ENCODE measurements at regions not wholly inside any gene's neighbourhood (a gene's known extent, or its start where the extent isn't known, plus 50 kb on each side); places are given as distances from the start of the nearest gene placed in this dataset.

GRCh38 chr1:198838022-198838342 lies 199.1 kb downstream of the PTPRC start:
- no peak for TF ChIP-seq EZH2phosphoT487 (conservative IDR thresholded peaks at IDR 0.05; ENCODE audit: low read length)
- TF ChIP-seq, protein P1, sequence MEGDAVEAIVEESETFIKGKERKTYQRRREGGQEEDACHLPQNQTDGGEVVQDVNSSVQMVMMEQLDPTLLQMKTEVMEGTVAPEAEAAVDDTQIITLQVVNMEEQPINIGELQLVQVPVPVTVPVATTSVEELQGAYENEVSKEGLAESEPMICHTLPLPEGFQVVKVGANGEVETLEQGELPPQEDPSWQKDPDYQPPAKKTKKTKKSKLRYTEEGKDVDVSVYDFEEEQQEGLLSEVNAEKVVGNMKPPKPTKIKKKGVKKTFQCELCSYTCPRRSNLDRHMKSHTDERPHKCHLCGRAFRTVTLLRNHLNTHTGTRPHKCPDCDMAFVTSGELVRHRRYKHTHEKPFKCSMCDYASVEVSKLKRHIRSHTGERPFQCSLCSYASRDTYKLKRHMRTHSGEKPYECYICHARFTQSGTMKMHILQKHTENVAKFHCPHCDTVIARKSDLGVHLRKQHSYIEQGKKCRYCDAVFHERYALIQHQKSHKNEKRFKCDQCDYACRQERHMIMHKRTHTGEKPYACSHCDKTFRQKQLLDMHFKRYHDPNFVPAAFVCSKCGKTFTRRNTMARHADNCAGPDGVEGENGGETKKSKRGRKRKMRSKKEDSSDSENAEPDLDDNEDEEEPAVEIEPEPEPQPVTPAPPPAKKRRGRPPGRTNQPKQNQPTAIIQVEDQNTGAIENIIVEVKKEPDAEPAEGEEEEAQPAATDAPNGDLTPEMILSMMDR (IDR thresholded peaks at IDR 0.05; ENCODE audit: insufficient read depth, low read length, poor library complexity, severe bottlenecking): no peak
- Histone ChIP-seq H3K27ac (ENCODE audit: low read depth, low read length) (no peak overlapping the region), H3K9me2 (replicated peaks; ENCODE audit: insufficient read depth, low read length) (no peaks in the 10 kb centered on the region), H3K36me3 (ENCODE audit: low read length) (no peaks in the 10 kb centered on the region), H3K79me2 (ENCODE audit: insufficient read depth, low read length) (no peaks in the 10 kb centered on the region), H4K20me1 (ENCODE audit: low read depth, low read length) (no peaks in the 10 kb centered on the region), H3K4me2 (ENCODE audit: low read depth, low read length, poor library complexity, severe bottlenecking) (no peak overlapping the region), H3K9ac (ENCODE audit: low read length) (no peak overlapping the region), H3K9me3 (ENCODE audit: insufficient read depth, low read length) (no peaks in the 10 kb centered on the region), H3F3A (ENCODE audit: insufficient read depth) (peaks cover 9% of the 10 kb centered on the region; the same call in 1 of the 2 replicates), H3K27me3 (ENCODE audit: low read length) (no peaks in the 10 kb centered on the region), H2AFZ (ENCODE audit: low read depth, low read length, severe bottlenecking) (no peak overlapping the region), H3K4me3 (ENCODE audit: insufficient read depth, low read length, poor library complexity, severe bottlenecking) (no peak overlapping the region)

- Histone ChIP-seq H3K79me2 (ENCODE audit: insufficient read depth, low read length) (no peaks in the 10 kb centered on the region), H3F3A (ENCODE audit: insufficient read depth) (peaks cover 12% of the 10 kb centered on the region; the same call in 1 of the 2 replicates), H3K27ac (ENCODE audit: low read depth, low read length) (no peak overlapping the region), H4K20me1 (ENCODE audit: low read depth, low read length) (no peaks in the 10 kb centered on the region), H3K9ac (ENCODE audit: low read length) (no peak overlapping the region), H3K4me3 (ENCODE audit: insufficient read depth, low read length, poor library complexity, severe bottlenecking) (no peak overlapping the region), H3K36me3 (ENCODE audit: low read length) (peaks cover 9% of the 10 kb centered on the region), H3K9me3 (ENCODE audit: insufficient read depth, low read length) (no peaks in the 10 kb centered on the region), H3K27me3 (ENCODE audit: low read length) (no peaks in the 10 kb centered on the region), H3K4me2 (ENCODE audit: low read depth, low read length, poor library complexity, severe bottlenecking) (no peak overlapping the region), H3K9me2 (replicated peaks; ENCODE audit: insufficient read depth, low read length) (no peaks in the 10 kb centered on the region), H2AFZ (ENCODE audit: low read depth, low read length, severe bottlenecking) (no peak overlapping the region)
- TF ChIP-seq EZH2phosphoT487 (conservative IDR thresholded peaks at IDR 0.05; ENCODE audit: low read length): no peak
- TF ChIP-seq, protein P1 (IDR thresholded peaks at IDR 0.05; ENCODE audit: insufficient read depth, low read length, poor library complexity, severe bottlenecking): no peak
These were observed 202.6 kb downstream of the PTPRC start for GRCh38 chr1:198841477-198841876.

DNA sequence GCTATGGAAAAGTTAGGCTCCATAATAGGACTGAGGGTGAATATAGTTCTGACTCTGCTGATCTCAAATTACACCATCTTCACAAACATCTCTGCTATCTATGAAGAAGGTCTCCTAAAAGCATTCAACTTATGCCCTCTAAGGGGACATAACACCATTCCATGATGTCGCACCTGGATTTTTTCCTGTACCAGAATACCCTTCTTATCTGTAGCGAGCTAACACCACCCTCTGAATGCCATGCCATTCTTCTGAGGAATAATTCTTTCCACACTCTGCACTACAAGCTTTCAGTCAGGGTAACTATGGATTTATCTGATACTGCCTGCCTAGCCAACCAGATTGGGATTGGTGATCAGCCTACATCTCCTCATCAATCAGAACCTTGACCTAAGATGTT lies 203.8 kb downstream of the PTPRC start:
- no peak overlapping the region for H3K9ac ChIP-seq (ENCODE audit: low read length)
- no peak overlapping the region for H3K4me2 ChIP-seq (ENCODE audit: low read depth, low read length, poor library complexity, severe bottlenecking)
- H3K9me2 ChIP-seq (replicated peaks; ENCODE audit: insufficient read depth, low read length): no peaks in the 10 kb centered on the region
- no peaks in the 10 kb centered on the region for H3K79me2 ChIP-seq (ENCODE audit: insufficient read depth, low read length)
- no peaks in the 10 kb centered on the region for H3K27me3 ChIP-seq (ENCODE audit: low read length)
- no peak for TF ChIP-seq EZH2phosphoT487 (conservative IDR thresholded peaks at IDR 0.05; ENCODE audit: low read length)
- TF ChIP-seq, protein P1 (IDR thresholded peaks at IDR 0.05; ENCODE audit: insufficient read depth, low read length, poor library complexity, severe bottlenecking): no peak
- peaks cover 15% of the 10 kb centered on the region for H3K36me3 ChIP-seq (ENCODE audit: low read length)
- H3K4me3 ChIP-seq (ENCODE audit: insufficient read depth, low read length, poor library complexity, severe bottlenecking): no peak overlapping the region
- H3K27ac ChIP-seq (ENCODE audit: low read depth, low read length): no peak overlapping the region
- no peak overlapping the region for H2AFZ ChIP-seq (ENCODE audit: low read depth, low read length, severe bottlenecking)
- H3K9me3 ChIP-seq (ENCODE audit: insufficient read depth, low read length): no peaks in the 10 kb centered on the region
- no peaks in the 10 kb centered on the region for H4K20me1 ChIP-seq (ENCODE audit: low read depth, low read length)
- peaks cover 18% of the 10 kb centered on the region; the same call in 1 of the 2 replicates for H3F3A ChIP-seq (ENCODE audit: insufficient read depth)
